ENCODE measurements at regions not wholly inside any gene's neighbourhood (a gene's known extent, or its start where the extent isn't known, plus 50 kb on each side); places are given as distances from the start of the nearest gene placed in this dataset.

DNA sequence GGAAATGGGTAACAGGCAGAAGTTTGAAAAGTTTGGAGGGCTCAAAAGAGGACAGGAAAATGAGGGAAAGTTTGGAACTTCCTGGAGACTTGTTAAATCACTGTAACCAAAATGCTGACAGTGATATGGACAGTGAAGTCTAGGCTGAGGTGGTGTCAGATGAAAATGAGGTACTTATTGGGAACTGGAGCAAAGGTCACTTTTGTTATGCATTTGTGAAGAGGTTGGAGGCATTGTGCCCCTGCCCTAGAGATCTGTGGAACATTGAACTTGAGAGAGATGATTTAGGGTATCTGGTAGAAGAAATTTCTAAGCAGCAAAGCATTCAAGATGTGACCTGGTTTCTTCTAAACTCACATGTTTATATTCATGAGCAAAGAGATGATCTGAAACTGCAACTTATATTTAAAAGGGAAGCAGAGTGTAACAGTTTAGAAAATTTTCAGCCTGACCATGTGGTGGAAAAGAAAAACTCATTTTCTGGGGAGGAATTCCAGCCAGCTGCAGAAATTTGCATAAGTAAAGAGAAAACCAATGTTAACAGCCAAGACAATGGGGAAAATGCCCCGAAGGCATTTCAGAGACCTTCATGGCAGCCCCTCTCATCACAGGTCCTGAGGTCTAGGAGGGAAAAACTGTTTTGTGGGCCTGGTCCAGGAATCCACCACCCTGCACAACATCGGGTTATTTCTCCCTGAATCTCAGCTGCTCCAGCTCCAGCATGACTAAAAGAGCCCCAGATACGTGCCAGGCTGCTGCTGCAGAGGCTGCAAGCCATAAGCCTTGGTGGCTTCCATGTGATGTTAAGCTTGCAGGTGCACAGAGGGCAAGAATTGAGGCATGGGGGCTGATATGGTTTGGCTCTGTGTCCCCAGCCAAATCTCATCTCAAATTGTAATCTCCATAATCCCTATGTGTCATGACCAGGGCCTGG is 632.5 kb upstream of the GNPDA2 start:
- no peak for DNase-seq (ENCODE audit: low read depth in 2 of 2)

DNA sequence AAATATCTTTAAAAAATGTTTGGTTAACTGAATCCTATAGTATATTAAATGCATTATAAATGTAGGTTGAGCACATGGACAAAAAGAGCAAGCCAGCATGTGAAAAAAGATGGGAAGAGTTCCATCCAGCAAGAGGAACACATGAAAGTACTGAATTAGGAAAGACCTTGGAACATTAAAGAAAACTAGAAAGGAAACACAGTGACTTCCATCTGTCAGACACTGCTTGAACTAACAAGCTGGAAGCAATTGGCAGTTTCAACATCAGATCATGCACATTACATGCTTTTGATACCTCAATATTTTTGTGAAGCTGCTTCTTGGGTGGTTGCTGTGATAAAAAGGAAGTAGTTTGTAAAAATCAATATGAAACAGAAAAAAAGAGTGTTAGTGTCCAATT is 626.8 kb upstream of the GNPDA2 start:
- no peak for DNase-seq (ENCODE audit: low read depth in 2 of 2)

DNA sequence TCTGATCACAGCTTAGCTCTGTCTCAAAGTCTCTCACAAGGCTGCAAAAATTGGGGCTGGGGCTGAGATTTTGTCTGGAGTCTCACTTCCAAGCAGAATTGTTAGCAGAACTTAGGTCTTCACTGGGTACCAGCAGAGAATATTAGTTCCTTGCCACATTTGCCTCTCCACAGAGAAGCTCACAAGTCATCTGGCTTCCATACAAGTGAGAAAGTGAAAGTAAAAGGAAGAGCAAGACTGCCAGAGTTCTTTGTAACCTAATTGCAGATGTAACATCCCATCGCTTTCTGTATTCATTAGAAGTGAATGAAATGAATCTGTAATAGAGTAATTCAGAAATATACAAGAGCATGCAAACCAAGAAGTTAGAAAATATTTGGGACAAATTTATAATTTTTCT is 624.1 kb upstream of the GNPDA2 start:
- DNase-seq (ENCODE audit: low read depth in 2 of 2): no peak

DNA sequence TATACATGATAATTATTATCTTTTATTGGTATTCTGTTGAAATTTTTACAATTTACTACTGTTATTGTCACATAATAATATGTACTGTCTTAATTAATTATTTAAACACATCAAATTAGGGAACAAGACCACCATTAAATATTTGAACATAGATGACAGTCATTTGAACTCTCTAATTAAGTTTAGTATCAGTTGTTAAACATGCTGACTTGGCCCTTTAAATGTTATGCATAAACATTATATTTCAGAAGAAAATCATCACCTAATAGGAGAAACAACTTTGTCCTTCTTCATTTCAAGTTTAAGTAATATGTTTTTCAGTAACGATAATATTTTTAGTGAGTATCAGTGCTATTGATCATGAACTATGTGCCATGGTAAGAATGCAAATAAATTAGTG is 623.5 kb upstream of the GNPDA2 start:
- no peak for DNase-seq (ENCODE audit: low read depth in 2 of 2)

DNA sequence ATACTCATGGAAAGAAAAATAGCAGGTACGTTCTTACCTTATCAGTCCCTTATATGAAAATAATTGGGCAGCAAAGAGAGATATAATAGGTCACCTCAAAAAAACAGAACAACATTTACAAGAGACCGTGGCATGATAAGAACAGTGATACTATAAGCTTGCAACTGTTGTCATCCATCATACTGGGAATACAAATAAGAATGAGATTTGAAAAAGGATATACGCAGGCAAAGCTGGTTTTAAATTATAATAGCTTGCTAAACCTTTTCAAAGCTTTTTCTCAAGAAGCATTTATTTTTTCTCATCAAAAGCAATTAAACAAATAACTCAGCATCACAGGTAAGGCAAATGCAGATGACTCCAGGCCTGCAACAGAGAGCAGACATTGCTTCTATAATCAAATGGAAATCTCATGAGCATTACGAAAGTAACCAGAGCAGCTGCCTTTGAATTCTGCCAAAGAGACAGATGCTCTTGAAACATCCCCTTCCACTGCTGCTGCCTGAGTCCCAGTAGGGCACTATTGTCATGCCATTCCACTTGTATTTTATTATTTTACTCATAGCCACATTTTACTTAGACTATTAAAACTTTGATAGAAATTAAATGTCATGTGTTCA is 620.6 kb upstream of the GNPDA2 start:
- no peak for DNase-seq (ENCODE audit: low read depth in 2 of 2)

DNA sequence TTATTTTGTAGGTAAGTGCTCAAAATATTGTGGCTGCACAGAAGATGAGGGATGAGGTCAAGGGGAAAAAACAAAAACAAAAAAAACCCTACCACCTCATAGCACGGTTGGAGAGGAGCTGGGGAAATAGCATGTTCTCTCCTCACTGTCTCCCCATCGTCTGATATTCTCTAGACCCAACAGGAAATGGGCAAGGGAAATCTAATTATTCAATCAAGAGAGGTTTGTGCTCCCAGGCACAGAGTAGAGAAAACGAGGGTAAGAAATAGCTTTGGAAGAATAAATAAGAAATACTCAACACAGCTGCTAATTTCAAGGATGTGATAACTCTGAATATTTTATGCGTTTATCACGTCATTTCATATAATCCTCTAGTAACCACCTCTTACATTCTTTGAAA is 619.2 kb upstream of the GNPDA2 start:
- no peak for DNase-seq (ENCODE audit: low read depth in 2 of 2)

DNA sequence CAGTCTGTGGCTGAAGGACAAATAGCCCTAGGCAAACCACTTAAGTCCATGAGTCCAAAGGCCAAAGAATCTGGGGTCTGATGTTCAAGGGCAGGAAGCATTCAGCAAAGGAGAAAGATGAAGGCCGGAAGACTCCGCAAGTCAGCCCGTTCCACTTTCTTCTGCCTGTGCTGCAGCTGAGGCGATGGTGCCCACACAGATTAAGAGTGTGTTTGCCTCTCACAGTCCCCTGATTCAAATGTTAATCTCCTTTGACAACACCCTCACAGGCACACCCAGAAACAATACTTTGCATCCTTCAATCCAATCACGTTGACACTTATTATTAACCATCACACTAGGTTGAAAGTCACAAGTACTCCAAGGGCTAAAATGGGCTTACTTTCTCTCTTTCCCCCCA is 605.4 kb upstream of the GNPDA2 start:
- DNase-seq (ENCODE audit: low read depth in 2 of 2): no peak

DNA sequence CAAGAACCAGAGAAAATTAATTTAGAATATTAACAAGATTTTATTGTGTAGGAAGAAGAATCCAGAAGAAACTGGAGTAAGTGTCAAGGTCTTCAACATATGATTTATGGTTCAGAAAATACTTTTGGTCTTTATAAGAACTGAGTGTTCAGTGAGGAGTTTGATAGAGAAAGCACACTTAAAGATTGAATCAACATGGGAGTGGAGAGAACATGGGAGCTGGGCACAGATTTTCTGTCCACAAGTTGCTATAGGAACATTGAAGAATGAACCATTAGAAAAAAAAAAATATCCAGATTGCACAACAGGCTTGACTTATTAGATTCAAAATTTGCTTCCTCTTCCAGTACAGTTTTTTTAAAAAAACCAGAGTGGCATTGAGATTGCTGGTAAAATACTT is 601.2 kb upstream of the GNPDA2 start:
- DNase-seq (ENCODE audit: low read depth in 2 of 2): no peak

DNA sequence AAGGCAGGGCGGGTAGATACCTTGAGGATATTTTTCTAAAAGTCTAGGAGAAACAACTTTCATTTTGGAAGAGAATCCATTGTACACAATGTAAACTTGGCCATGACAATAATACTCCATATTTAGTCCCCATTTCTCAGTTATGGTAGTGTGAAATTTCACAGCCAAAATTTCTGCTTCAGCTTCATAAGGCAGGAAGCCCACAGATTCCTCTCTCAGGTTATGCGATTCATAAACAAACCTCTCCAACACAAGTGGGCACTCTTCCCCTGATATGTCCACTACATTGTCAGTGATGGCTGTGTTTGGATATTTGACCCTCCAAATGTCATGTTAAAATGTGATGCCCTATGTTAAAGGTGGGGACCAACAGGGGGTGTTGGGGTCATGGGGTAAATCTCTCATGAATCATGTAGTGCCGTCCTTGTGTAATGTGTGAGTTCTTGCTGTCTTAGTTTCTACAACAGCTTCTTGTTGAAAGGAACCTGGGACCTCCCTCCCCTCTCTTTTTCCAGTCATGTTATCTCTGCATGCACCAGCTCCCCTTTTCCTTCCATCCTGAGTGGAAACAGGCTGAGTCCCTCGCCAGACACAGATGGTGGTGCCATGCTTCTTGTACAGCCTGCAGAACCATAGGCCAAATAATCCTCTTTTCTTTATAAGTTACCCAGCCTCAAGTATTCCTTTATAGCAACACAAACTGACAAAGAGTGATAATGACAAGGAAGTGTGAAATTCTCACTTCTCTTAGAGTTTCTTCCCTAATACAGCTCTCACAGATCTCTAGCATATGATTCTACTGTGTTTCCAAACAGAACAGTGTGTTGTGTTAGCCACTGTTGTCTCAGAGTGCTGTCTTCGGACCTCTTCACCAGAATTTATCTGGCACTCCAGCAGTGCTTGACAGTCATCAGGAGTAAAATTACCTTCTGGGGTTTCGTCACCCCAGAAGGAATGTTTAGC is 598.4 kb upstream of the GNPDA2 start:
- no peak for DNase-seq (ENCODE audit: low read depth in 2 of 2)

DNA sequence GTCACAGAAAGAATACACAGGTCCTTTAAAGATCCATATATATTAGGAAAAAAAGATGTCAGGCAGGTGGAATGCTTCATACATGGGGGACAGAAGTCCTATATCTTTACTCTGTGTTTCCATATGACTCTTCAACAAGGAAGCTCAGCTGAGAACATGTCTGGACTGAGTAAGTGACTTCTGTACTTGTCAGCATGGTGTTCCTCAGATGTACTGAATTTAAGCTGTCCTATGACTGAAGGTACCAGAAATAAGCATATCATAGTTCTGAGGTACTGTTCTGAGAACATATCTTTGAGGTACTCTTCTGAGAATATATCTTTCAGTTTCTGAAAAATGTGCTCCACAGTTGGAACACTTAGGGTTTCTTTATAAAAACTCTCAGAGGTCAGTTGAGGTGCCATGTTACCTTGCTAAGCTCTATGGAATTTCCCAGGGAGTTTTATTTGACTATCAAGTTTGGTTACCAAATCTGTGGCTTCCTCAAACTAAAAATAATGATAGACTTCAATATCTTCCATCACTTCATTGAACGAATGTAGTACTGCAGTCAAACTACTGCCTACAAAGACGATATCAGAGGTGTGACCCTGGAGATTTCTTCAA is 597.2 kb upstream of the GNPDA2 start:
- no peak for DNase-seq (ENCODE audit: low read depth in 2 of 2)

DNA sequence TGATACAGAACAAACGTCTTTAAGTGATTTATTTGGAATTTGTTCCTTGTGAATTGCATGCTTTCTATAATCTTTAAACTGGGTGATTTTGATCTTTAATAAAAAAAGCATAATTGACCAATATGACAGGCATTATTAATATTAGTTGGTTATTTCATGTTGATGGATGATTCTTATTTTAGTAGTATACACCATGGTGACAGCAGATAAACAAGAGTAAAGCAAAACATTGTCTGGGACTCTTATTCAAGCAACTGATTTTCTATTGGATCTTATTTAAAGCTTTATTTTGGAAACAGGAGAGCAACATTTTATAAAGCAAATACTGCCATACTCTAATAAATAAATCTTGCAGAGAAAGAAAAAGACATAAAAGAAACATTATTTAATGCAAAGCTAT is 591.4 kb upstream of the GNPDA2 start:
- no peak for DNase-seq (ENCODE audit: low read depth in 2 of 2)

DNA sequence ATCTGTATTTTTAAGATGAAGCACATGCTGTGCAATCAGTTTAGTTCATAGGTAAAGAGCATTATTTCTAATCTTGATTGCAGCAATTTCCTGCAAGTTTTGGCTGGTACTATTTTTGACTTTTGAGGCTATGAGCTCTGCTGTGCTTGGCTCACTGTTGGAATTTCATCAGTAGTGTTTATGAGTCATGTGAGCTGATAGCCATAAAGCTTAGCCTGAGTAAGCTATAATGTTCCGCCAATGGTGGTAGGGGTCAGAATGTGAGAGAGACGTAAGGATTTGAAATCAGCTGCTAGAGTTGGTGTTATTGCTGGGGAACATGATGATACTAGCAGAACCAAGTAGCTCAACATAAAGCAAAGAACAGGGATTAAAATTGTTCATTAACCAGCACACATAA is 590.9 kb upstream of the GNPDA2 start:
- no peak for DNase-seq (ENCODE audit: low read depth in 2 of 2)

DNA sequence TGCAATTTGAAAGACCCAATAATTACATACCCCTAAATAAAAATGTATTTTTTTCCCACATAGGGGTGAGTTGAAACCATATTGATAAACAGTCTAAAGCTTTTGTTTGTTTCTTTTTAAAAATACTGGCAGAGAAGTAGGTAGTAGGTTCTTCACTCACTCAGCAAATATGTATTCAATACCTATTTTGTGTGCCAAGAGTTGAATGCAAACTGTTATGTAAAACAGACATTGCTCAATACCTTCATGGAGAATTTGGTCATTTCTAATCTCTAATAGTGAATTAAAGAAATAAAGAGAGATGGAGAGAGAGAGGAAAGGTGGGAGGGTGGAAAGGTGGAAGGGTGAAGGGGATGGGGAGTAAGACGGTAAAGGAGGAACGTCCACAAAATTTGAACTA is 589.9 kb upstream of the GNPDA2 start:
- DNase-seq (ENCODE audit: low read depth in 2 of 2): no peak

DNA sequence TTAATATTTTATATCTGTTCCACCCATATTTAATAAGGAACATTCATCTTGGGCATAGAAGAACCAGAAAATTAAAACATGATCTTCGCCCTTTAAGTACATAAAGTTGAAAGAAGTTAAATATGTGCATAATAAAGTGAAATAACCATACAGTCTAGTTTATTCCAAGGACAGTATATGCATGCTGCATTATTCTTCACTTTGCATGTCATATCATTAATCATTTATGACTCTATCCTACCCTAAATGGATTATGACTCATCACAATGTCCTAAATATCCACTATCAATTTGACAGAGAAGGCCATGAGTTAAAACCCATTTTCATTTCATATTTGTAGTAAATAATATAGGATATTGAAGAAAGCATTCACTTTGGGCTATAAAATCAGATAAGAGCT is 576.5 kb upstream of the GNPDA2 start:
- no peak for DNase-seq (ENCODE audit: low read depth in 2 of 2)

DNA sequence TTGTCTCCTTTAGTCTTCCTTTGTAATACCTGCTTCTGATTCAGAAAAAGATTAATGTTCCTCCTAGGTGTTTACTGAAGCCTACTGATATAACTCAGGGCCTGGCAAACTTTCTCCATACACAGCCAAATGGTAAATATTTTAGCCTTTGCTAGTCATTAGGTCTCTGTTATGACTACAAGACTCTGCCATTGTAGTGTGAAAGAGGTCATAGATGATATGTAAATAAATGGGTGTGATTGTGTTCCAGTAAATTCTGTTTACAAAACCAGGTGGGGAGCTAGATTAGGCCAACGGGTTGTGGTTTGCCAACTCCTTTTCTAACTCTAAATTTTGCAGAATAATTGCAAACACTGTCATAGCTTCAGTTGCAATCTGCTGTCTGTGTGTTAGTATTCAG is 568.1 kb upstream of the GNPDA2 start:
- DNase-seq (ENCODE audit: low read depth in 2 of 2): no peak

DNA sequence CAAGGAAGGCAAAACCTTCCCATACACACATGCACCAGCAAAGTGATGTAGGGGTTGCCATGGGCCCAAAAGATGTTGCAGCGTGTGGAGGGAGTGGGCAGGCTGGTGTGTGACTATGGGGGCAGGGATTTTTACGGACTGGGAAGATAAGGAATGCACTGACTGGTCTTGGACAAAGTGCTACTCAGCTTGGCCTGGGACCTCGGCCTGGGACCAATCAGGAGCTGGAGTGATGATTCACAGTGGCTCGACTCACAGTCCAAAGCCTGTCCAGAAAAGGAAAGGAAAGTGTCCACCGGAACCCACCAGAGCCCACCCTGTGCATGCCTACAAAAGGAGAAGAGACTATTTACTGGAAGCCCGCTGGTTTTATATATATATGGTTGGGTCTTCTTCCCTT is 567.0 kb upstream of the GNPDA2 start:
- DNase-seq (ENCODE audit: low read depth in 2 of 2): no peak

DNA sequence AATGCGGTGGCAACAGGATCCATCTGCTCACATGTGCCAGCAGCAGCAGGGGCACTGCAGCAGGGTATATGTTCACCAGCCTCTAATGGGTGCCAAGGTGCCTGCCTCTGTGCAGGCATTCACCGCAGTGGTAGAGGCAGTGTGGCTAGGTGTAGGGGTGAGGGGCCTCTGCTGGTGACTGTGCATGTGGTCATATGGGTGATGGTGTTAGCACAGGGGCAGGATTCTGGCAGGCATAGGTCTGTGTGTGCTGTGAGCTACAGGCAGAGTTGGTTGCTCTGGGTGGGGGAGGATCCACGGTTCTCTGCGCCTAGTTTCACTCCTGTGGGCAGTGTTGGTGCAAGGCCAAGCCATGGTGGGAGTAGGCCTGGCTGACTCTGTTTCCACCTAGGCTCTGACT is 566.5 kb upstream of the GNPDA2 start:
- no peak for DNase-seq (ENCODE audit: low read depth in 2 of 2)

DNA sequence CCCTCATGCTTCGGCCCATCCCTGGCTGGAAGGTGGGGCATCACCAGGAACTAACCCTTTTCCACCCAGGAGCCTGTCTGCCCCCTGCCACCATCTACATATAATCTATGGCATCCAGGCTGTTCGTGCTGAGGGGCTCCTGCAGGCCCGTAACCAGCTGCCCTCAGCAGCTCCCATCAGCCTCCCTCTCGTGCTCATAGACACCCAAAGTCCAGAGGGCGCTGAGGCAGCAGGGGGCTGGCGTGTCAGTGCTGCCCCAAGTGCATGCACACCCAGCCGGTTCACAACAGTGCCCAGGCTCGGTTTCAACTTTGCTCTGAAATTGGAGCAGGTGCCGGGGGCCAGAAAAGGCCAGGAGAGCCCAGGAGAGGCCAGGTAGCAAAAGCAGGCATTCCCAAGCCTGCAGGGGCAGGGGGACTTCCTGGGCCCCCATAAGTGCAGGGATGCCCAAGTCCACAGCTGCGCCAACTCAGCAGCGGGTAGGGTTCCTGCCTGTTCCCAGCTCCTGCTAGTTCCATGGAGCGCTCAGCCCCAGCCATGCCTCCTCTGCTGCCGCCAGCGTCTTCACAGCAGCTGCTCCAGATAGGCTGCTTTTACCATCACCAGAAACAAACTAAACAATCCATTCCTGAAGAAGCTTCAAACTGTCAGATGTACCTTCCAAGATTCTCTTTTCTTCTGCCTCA is 558.2 kb upstream of the GNPDA2 start:
- no peak for DNase-seq (ENCODE audit: low read depth in 2 of 2)

DNA sequence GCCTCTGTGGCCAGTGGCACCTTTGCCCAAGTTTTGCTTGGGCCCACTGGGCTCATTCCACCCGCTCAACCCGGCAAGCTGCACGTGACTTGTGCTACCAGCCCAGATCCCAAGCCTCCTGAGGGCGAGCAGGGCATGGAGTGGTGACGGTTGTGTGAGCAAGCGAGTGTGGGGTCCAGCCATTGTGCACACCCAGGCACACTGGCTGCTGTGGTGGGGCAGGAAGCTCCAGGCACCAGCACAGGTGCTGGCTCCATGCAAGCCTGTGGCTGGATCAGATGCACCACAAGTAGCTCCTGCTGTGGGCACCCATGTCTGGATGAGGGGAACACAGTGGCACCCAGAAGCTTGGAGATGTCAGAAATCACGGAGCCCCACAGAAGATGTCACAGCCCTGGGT is 557.0 kb upstream of the GNPDA2 start:
- DNase-seq (ENCODE audit: low read depth in 2 of 2): no peak

DNA sequence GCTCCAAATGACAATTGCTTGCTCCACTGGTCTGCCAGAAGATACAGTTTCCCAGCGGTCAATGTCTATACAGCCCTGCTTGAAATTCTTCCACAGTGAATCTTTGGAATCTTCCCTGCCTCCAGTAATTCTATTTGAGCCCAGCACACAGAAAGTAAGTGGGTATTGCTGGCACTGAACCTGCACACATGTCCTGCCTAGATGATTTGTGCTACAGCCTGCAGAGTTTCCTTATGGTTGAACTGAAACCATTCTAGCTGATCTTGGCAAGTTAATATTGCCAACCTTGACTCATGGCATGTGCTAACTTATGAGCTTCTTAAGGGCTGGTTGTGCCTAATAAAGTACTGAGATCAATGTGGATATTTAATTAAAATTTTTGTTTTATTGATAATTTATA is 553.8 kb upstream of the GNPDA2 start:
- DNase-seq (ENCODE audit: low read depth in 2 of 2): no peak

DNA sequence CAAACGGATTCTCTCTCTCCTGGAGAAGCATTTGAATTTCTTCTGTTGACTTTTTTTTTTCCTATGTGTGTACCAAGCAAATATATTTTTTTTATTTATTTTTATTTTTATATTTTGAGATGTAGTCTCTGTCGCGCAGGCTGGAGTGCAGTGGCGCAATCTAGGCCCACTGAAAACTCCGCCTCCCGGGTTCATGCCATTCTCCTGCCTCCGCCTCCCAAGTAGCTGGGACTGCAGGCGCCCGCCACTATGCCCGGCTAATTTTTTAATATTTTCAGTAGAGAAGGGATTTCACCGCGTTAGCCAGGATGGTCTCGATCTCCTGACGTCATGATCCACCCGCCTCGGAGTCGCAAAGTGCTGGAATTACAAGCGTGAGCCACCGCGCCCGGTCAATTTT is 549.5 kb upstream of the GNPDA2 start:
- no peak for DNase-seq (ENCODE audit: low read depth in 2 of 2)
